Upper lobe of right lung (tissue), 1 donor: ENCODE measurements at regions not wholly inside any gene's neighbourhood (a gene's known extent, or its start where the extent isn't known, plus 50 kb on each side); places are given as distances from the start of the nearest gene placed in this dataset.

ENCODE experiments used
- ATAC-seq: fragments of 200-7000 bp; cut with Tn5 transposase; one replicate; pipeline ENCODE4 v1.9.1; 2020; ENCODE audit warnings: mild to moderate bottlenecking, moderate library complexity
- DNase-seq: peaks from one replicate; pipeline ENCODE4 v3.0.0-alpha.2; 2020
- H3K27ac ChIP-seq: fragments of 200-600 bp; one replicate; pipeline ENCODE4 v1.8.0; 2022
- H3K27me3 ChIP-seq: fragments of 200-600 bp; one replicate; pipeline ENCODE4 v1.8.0; 2022; ENCODE audit warnings: mild to moderate bottlenecking
- H3K36me3 ChIP-seq: fragments of 200-600 bp; one replicate; pipeline ENCODE4 v1.8.0; 2022
- H3K4me1 ChIP-seq: fragments of 200-600 bp; one replicate; pipeline ENCODE4 v1.8.0; 2022
- H3K4me3 ChIP-seq: fragments of 200-600 bp; one replicate; pipeline ENCODE4 v1.8.0; 2022; ENCODE audit warnings: mild to moderate bottlenecking
- H3K9me3 ChIP-seq: fragments of 200-600 bp; one replicate; pipeline ENCODE4 v1.8.0; 2022
- CTCF ChIP-seq: fragments of 200-600 bp; IDR thresholded peaks from one replicate; pipeline ENCODE4 v1.8.0; 2022; ENCODE audit warnings: antibody characterized with exemption
- intact Hi-C: fragments of 100-400 bp; cut with DNase I; formaldehyde crosslinking; loops from one replicate; pipeline ENCODE4 v1.11.0; 2022
- donor health status: DM: no; HTN: yes; CAD: no; lungs with severe emphysema.

- DNase-seq (no peak), ATAC-seq (peak; percentile 67)
- H3K27me3 ChIP-seq = no peaks in the 10 kb centered on the region
- H3K36me3 ChIP-seq = no peaks in the 10 kb centered on the region
- no peaks in the 10 kb centered on the region for H3K4me1 ChIP-seq
- H3K9me3 ChIP-seq = no peaks in the 10 kb centered on the region
- intact Hi-C loops = no loop called here
- peak; percentile 12 for TF ChIP-seq CTCF
- no peak overlapping the region for H3K4me3 ChIP-seq
- no peak overlapping the region for H3K27ac ChIP-seq
Observed at GRCh38 chr15:99909592-99910295, 176.5 kb upstream of the LYSMD4 start.

GRCh38 chr15:99907698-99908097 lies 174.5 kb upstream of the LYSMD4 start:
- H3K4me3 ChIP-seq = no peak overlapping the region

DNA sequence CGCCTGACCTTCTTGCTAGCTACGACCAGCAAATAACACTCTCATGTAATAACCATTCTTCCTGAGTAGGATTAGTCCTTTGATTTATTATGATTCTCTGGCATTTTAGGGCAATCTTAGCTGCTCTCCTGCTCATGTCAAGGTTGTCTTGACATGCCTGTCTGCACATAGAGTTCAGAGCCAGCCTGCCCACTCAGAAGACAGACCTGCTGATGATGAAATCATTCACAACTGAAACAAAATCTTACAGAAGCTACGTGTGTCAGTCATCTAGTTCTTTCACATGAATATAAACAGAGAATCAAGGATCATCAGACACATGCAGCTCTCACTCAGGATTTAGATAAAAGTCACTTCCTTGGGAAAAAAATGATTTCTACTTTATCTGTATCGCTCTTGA lies 173.6 kb upstream of the LYSMD4 start:
- no peak for DNase-seq
- no peak for TF ChIP-seq CTCF
- intact Hi-C loops = no loop called here
- no peak overlapping the region for H3K4me3 ChIP-seq
- no peaks in the 10 kb centered on the region for H3K36me3 ChIP-seq
- no peaks in the 10 kb centered on the region for H3K4me1 ChIP-seq
- ATAC-seq = no peak
- no peaks in the 10 kb centered on the region for H3K9me3 ChIP-seq
- H3K27ac ChIP-seq = no peak overlapping the region
- H3K27me3 ChIP-seq = no peaks in the 10 kb centered on the region

More at GRCh38 chr15:99907698-99908097, 174.5 kb upstream of the LYSMD4 start:
- Histone ChIP-seq H3K9me3 (no peaks in the 10 kb centered on the region), H3K27me3 (no peaks in the 10 kb centered on the region), H3K27ac (no peak overlapping the region), H3K4me1 (no peaks in the 10 kb centered on the region), H3K36me3 (no peaks in the 10 kb centered on the region)
- no peak for ATAC-seq
- no peak for TF ChIP-seq CTCF
- DNase-seq = no peak
- intact Hi-C loops = no loop called here

- H3K4me1 ChIP-seq = no peaks in the 10 kb centered on the region
- H3K4me3 ChIP-seq = no peak overlapping the region
- no peaks in the 10 kb centered on the region for H3K27me3 ChIP-seq
- intact Hi-C loops = no loop called here
- TF ChIP-seq CTCF = no peak
- no peaks in the 10 kb centered on the region for H3K9me3 ChIP-seq
- H3K36me3 ChIP-seq = no peaks in the 10 kb centered on the region
- no peak for ATAC-seq
- no peak for DNase-seq
- no peak overlapping the region for H3K27ac ChIP-seq
Observed at GRCh38 chr15:99906311-99906710, 173.1 kb upstream of the LYSMD4 start.

DNA sequence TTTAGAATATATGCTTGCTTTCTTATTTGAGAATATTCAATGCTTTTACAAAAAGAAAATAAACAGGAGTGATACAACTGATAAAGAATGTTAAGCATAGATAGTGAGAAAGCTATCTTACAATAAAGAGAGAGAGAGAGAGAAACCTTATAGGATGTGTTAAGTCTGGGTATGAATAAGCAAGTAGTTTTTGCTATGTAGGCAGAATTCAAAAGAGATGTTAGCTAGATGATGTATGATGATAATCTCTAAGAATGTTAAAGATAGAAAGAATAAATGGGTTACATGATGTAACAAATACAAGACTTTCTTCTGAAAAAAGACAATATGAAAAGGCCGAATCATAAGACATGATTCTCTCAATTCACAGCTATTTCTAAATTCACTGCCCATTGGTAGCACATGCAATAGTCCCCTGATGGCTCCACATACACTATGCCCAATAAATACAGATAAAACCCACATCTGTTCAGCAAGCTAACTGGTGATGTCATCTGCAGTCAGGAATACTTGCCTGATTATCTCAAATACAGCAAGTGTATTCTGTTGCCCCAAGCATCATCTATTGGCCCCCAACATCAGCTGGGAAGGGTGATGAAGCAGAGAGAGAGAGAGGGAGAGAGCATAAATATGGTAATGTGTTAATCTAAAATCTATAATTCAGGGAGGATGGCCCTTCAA lies 169.2 kb upstream of the LYSMD4 start:
- H3K36me3 ChIP-seq = no peaks in the 10 kb centered on the region
- no peak for TF ChIP-seq CTCF
- no peaks in the 10 kb centered on the region for H3K27me3 ChIP-seq
- no peak overlapping the region for H3K4me3 ChIP-seq
- H3K4me1 ChIP-seq = no peaks in the 10 kb centered on the region
- ATAC-seq (no peak), DNase-seq (no peak)
- H3K27ac ChIP-seq = no peak overlapping the region
- no peaks in the 10 kb centered on the region for H3K9me3 ChIP-seq
- intact Hi-C loops = no loop called here
